Right renal pelvis (tissue), 4 donors: ENCODE measurements at regions not wholly inside any gene's neighbourhood (a gene's known extent, or its start where the extent isn't known, plus 50 kb on each side); places are given as distances from the start of the nearest gene placed in this dataset.
"Not testable (repeated sequence)": the region's sequence is repeated elsewhere in the genome, so short reads cannot be mapped to it uniquely, and the experiment has no call there.

Experiments used
- DNase-seq, 4 donors: peaks; one replicate each; pipeline ENCODE4 v3.0.0-alpha.2; 2013; ENCODE audit warnings: low read depth in 4 of 4, low spot score in 3 of 4, missing footprints in 1 of 4

DNA sequence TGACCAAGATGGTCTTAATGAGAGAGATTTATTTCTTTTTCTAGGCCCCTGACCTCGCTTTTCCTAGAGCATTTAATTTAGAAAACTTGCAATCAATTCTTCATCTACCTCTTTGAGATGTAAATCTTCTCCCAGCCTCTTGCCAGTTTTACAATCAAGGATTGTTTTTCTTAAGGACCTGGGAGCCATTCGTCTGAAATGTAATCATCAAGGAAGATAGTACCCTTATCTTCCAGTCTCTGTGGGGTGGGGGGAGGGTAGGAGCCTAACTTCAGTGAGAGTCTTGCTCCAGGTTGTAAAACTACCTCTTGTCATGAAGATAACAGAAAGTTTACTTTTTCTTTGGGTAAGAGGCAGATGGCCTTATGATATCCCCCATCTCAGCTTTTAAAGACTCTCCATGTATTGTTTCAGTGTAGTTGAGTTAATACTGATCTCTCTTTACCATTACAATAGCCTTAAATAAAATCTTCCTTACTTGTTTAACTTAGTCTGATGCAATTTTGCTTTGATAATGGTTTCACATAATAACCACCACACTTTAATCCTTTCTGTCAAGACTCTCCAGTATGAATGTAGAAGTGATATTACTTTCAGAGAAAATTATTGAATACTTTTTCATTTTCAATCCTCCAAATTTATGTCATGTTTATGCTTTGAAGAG, 110.2 kb upstream of the CPHXL start:
- DNase-seq: no peak

DNA sequence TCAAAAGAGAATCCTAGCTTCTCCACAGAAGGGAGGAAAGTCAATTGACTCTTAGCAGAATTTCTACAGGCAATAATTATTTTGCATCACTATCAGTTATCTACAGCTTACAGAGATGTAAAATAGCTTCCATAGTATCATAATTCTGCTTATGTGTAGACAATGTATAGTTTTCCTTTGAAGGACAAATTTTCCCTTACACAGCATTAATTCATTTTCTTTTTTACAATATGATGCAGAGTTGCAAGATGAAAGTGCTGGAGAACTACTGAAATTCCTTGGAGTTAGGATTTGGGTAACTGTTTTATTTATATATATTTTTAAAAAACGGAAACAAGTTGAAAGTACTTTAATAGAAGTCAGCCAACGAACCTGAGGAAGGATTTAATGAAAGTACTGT, 111.0 kb upstream of the CPHXL start:
- no peak for DNase-seq

DNA sequence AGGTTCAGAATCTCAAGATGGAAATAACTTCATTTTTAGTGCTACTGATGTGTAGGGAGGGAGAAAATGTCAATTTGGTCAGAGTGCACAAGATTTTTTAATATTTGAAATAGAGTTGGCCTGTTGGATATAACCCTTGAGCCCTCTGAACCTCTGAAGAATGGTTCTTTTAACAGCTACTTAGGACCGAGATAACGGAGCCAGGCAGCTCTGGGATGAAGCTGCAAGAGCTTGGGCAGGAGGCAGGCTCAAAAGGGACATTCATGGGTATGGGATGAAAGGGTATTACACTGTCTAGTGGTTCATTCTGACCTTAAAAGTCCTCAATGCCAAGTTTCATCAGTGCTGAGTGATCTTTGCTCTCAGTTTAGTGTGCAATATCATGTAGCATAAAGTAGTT, 111.4 kb upstream of the CPHXL start:
- DNase-seq: no peak

DNA sequence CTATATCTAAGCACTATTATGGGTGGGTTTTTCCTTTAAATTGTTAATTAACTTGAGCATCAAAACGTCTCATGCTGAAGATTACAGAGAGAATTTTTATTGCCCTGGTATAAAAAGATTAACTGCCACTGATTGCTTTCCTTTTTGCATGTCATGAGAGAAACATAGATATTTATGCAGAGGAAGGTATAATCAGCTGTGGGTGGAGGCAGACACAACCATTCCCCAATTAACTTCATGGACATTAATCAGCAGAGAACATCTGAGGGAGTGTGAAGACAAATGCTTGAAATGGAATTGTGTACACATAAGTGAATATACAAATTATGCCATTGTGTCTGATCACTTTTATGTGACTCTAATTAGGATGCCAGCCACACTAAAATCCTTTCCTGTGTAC, 115.2 kb upstream of the CPHXL start:
- DNase-seq: no peak

DNA sequence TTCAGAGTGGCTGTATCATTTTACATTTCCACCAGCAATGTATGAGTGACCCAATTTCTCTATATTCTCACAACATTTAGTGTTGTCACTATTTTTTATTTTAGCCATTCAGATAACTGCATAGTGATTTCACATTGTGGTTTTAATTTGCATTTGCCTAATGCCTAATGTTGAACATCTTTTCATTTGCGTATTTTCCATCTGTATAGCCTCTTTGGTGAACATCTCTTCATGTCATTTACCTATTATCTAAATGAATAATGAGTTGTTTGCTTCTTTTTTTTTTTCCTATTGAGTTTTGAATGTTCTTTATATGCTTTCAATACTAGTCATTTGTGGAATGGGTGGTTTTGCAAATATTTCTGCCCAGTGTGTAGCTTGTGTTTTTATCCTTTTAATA, 120.9 kb upstream of the CPHXL start:
- DNase-seq: no peak

DNA sequence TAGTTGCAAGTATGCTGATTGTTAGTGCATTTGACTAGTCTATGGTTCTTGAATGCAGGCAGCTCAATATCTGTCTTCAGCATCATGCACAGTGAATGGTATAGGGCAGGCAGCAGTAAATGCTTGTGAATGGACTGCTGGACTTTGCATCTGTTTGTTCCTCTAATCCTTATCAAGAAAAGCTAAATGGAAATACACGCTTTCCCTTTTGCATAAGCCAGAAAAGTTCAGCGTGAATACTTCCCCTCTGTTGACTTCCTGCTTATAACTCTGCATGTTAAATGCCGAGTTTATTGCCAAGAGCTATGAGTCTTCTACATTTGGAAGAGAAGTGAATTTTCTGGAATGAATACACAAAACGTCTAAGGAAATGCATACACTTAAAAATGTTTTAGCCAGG, 127.9 kb upstream of the CPHXL start:
- DNase-seq: no peak

DNA sequence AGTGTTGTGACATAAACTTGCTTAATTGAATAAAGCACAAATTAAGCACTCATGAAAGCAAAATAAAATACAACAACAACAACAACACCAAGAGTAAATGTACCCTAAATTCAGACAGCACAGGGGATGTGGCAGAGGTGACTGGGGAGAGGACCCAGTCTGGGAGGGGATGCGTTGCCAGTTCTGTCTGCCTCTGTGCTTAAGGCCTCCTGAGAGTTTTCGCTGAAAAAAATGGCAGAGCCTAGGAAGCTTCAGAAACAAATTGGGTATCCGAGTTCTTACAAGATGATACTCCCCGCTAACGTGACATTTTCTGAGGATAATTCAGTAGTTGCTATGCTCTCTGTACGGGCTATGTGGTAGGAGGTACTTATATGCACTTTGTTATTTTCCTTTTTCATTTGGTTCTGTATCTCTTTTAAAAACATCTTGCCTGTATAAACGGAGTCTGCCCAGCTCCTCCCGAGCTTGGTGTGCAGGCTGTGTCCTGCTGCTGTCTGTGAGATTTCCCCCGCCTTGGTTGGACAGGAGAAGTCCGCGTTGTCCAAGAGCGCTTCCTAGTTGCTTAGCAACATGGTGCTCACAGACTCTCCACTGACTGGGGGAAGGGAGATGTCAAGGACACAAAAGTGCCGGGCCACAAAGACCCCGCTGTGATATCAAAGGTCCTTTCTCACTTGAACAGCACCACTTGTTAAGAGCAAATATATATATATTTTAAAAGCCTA, 134.2 kb upstream of the CPHXL start:
- DNase-seq: peak; percentile 7 to 33 (median 24)

DNA sequence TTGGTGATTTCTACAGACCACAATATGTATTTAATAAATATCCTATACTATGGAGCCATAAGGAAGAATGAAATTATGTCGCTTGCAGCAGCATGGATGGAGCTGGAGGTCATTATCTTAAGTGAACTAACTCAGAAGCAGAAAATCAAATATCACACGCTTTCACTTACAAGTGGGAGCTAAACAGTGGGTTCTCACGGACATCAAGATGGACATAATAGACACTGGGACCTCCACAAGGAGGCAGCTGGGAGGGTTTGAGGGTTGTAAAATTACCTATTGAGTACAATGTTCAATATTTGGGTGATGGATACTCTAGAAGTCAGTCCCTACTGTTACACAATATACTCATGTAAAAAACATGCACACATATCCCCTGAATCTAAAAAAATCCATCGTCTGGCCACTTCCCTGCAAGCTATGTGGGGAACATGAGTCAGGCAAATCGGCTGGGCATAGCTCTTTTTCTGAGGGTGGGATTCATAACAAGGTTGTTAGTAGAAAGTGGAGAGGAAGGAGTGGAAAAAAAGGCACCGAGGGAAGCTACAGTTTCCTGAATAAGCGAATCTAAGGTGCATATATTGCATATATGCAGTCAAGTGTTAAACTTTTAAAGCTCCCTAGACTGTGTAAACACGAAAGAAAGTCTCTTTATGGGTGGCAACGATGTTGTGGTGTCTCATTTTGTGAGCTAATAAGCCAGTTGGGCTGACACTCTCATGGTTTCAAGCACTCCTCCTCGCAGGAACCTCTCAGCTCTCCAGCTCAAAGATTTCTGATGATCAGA, 135.2 kb upstream of the CPHXL start:
- no peak for DNase-seq

DNA sequence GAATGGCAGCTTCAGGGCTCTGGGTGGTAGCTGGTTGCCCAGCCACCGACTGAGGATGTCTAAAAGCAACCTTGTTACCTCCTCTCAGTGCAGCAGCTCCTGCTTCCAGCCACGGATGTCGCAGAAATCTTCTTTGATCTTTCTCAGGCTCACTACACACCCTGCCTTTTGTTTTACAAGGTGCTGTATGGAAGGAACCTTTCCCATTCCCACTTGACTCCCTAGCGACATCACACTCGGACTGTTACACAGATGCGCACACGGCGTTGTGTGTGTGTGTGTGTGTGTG, 135.8 kb upstream of the CPHXL start:
- no peak for DNase-seq

DNA sequence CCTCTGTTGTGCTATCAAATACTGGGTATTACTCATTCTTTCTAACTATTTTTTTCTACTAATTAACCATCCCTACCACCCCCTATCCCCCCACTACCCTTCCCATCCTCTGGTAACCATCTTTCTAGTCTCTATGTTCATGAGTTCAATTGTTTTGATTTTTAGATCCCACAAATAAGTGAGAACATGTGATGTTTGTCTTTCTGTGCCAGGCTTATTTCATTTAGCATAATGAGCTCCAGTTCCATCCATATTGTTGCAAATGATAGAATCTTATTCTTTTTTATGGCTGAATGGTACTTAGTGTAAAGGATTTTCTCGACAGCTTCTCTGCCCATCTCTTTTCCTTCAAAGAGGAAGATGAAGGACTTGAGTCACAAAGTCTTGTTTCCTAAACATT, 138.0 kb upstream of the CPHXL start:
- no peak for DNase-seq

DNA sequence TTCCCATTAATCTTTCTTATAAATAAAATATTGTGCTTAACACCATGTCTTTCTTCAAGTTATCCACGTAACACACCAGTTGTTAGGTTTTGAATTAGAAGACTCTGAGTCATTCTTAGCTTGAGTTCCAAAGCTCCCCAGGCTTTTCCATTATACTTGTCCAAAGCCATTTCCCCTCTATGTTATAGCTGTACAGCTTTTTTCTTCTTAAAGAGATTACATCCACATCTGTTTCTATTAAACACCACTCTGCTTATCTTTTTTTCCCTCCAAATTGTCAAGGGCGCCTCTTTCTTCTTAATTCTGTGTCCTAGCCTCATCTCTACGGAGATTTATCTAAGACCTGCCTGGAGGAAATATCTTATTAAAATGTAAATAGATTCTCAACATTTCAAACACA, 139.4 kb upstream of the CPHXL start:
- DNase-seq: no peak

DNA sequence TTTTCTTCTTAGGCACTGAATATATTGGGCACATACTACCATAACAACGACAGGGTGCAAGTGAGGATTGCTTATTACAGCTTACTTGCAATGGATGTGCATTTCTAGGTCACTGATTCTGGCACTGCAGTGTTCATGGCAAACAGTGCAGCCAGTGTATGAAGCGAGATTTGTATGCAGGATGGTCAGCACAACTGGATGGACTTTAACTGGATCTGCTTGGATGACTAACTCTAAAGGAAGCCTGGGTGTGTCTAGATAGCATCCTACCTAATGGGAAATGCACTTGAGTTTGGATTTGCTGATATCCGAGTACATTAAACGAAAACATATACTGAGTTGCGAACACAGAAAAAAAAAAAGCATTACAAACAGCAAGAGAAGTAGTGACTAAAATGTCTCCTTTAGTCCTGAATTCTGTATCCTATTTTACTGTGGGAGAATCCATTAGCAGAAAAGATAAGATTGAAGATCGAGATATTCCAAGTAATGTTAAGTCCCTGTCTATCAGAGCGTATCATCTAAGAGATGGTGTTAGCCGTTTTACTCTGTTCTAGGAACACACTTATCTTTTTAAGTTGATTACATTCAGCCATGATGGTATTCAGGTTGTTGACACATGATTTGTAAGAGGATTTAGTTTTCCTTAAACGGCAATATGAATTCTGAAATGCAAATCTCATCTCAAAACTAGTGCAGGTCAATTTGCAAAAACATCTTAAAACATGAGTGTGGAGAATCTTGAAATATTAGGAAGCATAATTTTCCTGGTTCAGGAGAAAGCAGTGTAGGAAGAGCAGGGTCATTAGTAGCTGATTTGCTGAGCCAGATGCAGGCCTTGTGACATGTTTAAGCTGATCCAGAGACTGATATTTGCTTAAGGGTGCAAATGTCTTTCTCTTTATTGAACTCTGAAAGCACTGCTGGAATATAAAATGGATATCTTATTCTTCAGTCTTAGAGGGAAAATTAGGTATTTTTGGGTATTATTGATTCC, 142.6 kb upstream of the CPHXL start:
- no peak for DNase-seq

DNA sequence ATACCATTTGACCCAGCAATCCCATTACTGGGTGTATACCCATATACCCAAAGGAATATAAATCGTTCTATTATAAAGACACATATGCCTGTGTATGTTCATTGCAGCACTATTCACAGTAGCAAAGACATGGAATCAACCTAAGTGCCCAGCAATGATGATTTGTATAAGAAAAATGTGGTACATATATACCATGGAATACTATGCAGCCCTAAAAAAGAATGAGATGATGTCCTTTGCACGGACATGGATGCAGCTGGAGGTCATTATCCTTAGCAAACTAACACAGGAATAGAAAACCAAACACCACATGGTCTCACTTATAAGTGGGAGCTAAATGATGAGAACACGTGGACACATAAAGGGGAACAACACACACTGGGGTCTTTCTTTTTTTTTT, 155.0 kb upstream of the CPHXL start:
- not testable (repeated sequence) for DNase-seq

DNA sequence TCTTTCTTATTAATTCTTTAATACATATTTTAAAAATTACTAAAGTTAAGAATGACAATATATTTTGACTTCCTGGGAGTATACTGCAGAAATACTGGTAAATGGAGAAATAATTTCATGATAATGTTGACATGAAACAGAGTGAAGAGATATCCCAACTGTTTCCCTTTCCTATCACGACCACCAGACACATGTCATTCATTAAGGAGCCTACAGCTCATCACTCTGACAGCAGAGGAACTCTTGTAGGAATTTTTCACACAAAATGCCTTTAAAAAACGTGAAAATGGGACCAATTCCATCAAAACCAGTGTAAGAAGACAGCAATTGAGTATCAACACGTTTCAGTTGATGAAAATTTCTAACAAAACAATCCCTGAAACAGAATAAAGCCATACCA, 172.9 kb upstream of the CPHXL start:
- DNase-seq: no peak

DNA sequence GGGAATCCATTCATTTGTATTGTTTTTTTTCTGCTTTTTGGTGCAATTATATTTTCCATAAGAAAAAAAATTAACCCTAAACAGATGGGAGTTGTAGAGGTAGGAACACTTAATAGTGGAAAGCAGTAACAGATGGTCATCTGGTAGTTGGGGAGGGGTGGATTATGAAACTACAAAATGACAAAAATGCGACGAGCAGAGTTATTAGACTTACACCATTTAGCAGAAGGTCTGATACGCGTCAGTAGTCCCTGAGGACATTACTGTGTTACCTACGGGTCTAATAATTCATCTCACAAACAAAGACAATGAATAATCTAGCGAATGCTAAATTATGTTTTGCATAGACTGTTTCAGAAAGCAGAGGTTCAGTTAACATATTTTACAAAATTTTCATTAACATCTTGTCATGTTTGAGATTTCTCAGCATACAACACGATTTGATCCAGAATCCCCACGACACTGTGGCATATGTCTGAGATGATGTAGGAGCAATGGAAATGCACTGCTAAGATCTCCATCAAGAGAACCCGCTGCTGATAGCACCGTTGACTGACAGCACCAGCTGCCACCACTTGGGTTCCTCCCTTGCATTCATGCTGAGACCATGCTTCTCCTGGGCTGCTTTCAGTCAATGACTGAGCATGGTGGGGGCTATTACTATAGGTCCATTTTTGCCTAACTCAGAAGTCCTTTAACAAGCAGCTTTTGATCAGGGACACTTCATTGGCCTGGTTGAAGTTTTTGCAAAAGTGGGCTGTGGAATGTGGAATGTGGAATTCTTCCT, 182.2 kb upstream of the CPHXL start:
- DNase-seq: no peak

DNA sequence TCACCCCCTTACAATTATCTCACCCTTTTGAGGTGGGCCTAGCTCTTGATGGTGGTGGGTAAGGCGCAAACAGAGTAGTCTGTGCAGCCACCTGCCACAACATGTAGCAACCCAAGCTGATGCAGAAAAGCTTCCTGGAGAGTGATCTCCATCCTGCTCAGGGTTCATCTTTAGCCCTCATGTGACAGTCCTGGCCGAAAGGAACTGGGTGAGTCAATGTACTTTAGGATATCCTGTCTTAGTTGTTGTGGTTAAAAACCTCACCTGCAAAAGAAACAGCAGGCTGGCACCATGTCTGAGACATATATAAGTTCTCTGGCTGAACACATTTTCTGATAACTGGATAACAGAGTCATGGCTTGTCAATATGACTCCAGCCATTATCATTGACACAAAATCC, 183.5 kb upstream of the CPHXL start:
- DNase-seq: no peak

DNA sequence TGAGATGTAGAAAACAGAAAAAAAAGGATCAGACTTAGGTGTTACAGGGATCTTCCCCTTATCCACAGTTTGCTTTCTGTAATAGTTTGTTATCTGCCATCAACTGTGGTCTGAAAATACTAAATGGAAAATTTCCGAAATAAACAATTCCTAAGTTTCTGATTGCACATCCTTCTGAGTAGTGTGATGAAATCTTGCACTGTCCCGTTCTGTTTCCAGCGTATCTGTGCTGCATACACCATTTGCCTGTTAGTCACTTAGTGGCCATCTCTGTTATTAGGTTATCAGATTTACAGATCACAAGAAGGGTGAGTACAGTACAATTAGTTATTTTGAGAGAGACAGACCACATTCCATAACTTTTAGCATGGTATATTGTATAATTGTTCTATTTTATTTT, 185.6 kb upstream of the CPHXL start:
- DNase-seq: no peak

DNA sequence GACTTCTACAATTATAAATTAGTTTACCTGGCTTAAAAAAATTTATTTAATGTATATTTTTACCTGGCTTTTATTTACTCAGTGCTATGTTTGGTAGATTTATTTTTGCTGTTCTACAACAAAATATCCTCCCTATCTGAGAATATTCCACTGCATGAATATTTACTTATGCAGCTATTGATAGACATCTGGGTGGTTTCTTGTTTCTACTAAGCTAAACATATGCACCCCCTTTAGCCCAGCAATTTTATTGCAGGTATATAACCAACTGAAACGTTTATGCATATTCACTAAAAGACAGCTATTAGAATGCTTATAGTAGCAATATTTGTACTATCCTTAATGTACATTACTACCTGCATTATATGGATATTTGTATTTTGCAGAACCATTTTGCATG, 187.7 kb upstream of the CPHXL start:
- DNase-seq: no peak

DNA sequence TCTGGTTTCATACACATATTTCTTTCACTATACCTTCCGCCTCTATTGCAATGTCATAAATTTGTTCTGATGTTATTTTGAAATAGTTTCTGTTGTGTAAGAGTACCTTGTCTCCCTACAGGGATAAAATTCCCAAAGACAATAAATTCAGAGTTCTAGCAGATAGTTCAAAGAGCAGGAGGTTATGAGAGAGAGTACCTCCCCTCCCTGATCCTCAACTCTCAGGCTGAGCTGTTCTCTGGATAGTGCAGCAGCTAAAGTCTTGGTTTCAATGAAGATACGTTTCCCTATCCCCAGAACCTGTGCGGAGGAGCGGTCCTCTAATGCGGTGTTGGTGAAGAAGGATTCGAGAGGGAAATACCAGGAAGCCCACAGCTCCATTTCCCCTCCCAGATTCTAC, 190.2 kb upstream of the CPHXL start:
- no peak for DNase-seq

DNA sequence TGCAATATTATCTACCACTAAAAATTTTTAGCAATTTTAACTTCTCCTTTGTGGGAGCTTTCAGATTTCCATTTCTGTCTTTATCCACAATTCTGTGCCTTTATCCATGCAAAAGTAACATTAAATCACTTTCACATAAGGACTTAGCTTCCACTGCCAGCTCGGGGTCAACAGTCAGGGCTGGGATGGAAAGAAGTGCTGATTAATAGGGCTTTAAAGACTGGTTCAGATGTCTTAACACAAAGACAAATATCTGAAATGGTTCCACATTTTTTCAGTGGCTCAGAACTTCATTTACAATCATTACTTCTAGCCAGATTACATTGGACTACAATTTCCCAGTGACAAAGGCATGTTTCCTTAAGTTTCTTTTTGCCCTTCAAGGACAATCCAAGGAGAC, 191.8 kb upstream of the CPHXL start:
- no peak for DNase-seq
